CD8-positive, alpha-beta memory T cell (primary cell): ENCODE measurements at regions not wholly inside any gene's neighbourhood (a gene's known extent, or its start where the extent isn't known, plus 50 kb on each side); places are given as distances from the start of the nearest gene placed in this dataset.

Experiments
- CTCF ChIA-PET: fragments of 350-600 bp; sonication (Branson Sonifier 250); formaldehyde crosslinking; loops from one replicate; lab custom pipeline; 2021; ENCODE audit warnings: antibody characterized with exemption; lab: Charles Lee
- POLR2A ChIA-PET: fragments of 350-600 bp; sonication (Branson Sonifier 250); formaldehyde crosslinking; loops from one replicate; lab custom pipeline; 2021; ENCODE audit warnings: antibody characterized with exemption; lab: Charles Lee
- DNase-seq, 5 donors: peaks; one replicate each; pipeline versions ENCODE4 v3.0.0 to v3.0.0-alpha.2; 2020 to 2022; ENCODE audit warnings: mixed read lengths in 1 of 5
- H3K27ac ChIP-seq: one replicate; pipeline ENCODE4 v1.7.0; 2013; ENCODE audit warnings: low read depth, mild to moderate bottlenecking, low read length, moderate library complexity
- H3K27me3 ChIP-seq: 2 replicates; pipeline ENCODE4 v1.7.0; 2013; ENCODE audit warnings: low read length, mild to moderate bottlenecking; ENCODE audit not compliant: insufficient read depth, poor library complexity, severe bottlenecking
- H3K36me3 ChIP-seq: 2 replicates; pipeline ENCODE4 v1.7.0; 2013; ENCODE audit warnings: mild to moderate bottlenecking, low read length, moderate library complexity; ENCODE audit not compliant: insufficient read depth
- H3K4me1 ChIP-seq: 2 replicates; pipeline ENCODE4 v1.7.0; 2013; ENCODE audit warnings: mild to moderate bottlenecking, low read length, moderate library complexity; ENCODE audit not compliant: insufficient read depth
- H3K4me3 ChIP-seq: 2 replicates; pipeline ENCODE4 v1.7.0; 2013; ENCODE audit warnings: mild to moderate bottlenecking, low read length
- H3K9me3 ChIP-seq: 2 replicates; pipeline ENCODE4 v1.7.0; 2013; ENCODE audit warnings: mild to moderate bottlenecking, low read length
- H3K27ac Mint-ChIP-seq, 8 donors: one replicate each; pipeline ENCODE4 v1.8.0; 2020 to 2021; ENCODE audit warnings: mixed read lengths in 8 of 8, mild to moderate bottlenecking in 6 of 8, inconsistent platforms in 3 of 8, moderate library complexity in 3 of 8
- H3K27me3 Mint-ChIP-seq, 2 donors: one replicate each; pipeline ENCODE4 v1.8.0; 2020 to 2021; ENCODE audit warnings: mixed read lengths in 2 of 2, mild to moderate bottlenecking in 1 of 2, moderate library complexity in 1 of 2
- H3K36me3 Mint-ChIP-seq, 3 donors: one replicate each; pipeline ENCODE4 v1.8.0; 2020 to 2021; ENCODE audit warnings: mixed read lengths in 3 of 3, inconsistent platforms in 1 of 3, mild to moderate bottlenecking in 1 of 3
- H3K4me1 Mint-ChIP-seq, 3 donors: one replicate each; pipeline ENCODE4 v1.8.0; 2020 to 2021; ENCODE audit warnings: mixed read lengths in 3 of 3, inconsistent platforms in 1 of 3, mild to moderate bottlenecking in 1 of 3
- H3K4me3 Mint-ChIP-seq, 7 donors: one replicate each; pipeline ENCODE4 v1.8.0; 2020 to 2021; ENCODE audit warnings: mixed read lengths in 7 of 7, mild to moderate bottlenecking in 6 of 7, moderate library complexity in 4 of 7, inconsistent platforms in 2 of 7
- H3K9me3 Mint-ChIP-seq, 5 donors: one replicate each; pipeline ENCODE4 v1.8.0; 2020 to 2022; ENCODE audit warnings: mixed read lengths in 5 of 5, mild to moderate bottlenecking in 3 of 5, moderate library complexity in 2 of 5, inconsistent platforms in 1 of 5

DNA sequence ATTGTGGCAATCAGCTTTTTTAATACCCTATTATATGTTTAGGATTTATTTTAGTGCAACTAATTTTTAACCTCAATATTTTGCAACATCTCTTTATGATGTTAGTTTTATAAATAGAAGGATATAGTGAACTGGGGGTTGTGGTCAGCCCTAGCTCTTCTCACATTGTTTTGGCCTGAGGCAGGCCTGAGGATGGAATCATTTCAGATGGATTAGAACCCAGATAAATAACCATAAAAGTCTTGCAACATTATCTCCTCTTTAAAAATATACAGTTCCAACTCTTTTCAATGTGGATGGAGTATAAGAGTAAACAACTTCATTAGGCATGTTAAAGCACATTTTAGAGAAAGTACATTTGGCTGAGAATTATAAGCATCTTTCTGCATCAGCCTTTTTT is 522.7 kb downstream of the NR2F1-AS1 start:
- CTCF ChIA-PET: no interaction called here
- POLR2A ChIA-PET: no interaction called here
- H3K27ac Mint-ChIP-seq: no peak overlapping the region
- no peaks in the 10 kb centered on the region for H3K4me1 Mint-ChIP-seq
- H3K4me3 Mint-ChIP-seq: no peak overlapping the region
- DNase-seq: no peak
- H3K9me3 ChIP-seq: no peaks in the 10 kb centered on the region
- H3K36me3 Mint-ChIP-seq: no peaks in the 10 kb centered on the region
- H3K4me1 ChIP-seq: no peaks in the 10 kb centered on the region
- H3K9me3 Mint-ChIP-seq: peaks cover 0 to 6% (median 0%) of the 10 kb centered on the region in 5 donors
- no peak overlapping the region for H3K4me3 ChIP-seq
- no peaks in the 10 kb centered on the region for H3K36me3 ChIP-seq
- H3K27ac ChIP-seq: no peak overlapping the region
- no peaks in the 10 kb centered on the region for H3K27me3 Mint-ChIP-seq
- no peaks in the 10 kb centered on the region for H3K27me3 ChIP-seq

DNA sequence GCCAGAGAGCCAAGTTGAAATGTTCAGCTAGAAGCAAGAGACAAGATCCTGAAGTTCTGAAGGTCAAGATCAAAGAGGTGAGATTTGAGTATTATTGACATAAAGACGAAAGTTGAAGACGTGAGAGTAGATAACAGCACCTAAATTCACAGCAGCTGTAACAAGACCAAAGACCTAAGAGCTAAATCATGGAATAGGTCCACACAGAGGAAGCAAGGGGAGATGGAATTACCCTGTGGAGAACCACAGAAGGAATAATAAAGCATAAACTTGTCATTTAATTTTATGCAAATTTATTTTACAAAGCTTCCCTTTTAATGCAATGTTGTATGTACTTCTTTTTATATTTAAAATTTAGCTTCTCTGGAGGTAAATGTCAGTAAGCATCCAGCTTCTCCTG is 523.7 kb downstream of the NR2F1-AS1 start:
- CTCF ChIA-PET: no interaction called here
- Histone ChIP-seq H3K9me3 (no peaks in the 10 kb centered on the region), H3K4me1 (no peaks in the 10 kb centered on the region), H3K36me3 (no peaks in the 10 kb centered on the region), H3K4me3 (no peak overlapping the region), H3K27ac (no peak overlapping the region), H3K27me3 (no peaks in the 10 kb centered on the region)
- H3K27me3 Mint-ChIP-seq: no peaks in the 10 kb centered on the region
- DNase-seq: no peak
- H3K4me1 Mint-ChIP-seq: no peaks in the 10 kb centered on the region
- H3K27ac Mint-ChIP-seq: no peak overlapping the region
- H3K9me3 Mint-ChIP-seq: peaks cover 0 to 6% (median 0%) of the 10 kb centered on the region in 5 donors
- H3K36me3 Mint-ChIP-seq: no peaks in the 10 kb centered on the region
- POLR2A ChIA-PET: no interaction called here
- no peak overlapping the region for H3K4me3 Mint-ChIP-seq

DNA sequence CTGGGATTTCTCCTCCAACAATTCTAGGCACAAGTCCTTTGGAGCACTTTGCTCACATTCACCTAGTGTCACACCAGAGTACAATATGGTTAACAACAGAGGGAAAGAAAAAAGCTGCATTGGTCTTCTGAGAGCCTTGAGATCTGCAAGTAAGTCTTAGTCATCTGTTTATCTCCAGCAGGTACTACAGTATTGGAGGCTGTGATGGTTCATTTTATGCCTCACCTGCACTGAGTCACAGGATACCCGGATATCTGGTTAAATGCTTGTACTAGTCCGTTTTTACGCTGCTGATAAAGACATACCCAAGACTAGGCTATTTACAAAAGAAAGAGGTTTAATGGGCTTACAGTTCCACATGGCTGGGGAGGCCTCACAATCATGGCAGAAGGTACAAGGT is 525.0 kb downstream of the NR2F1-AS1 start:
- CTCF ChIA-PET: no interaction called here
- Histone ChIP-seq H3K36me3 (no peaks in the 10 kb centered on the region), H3K27me3 (no peaks in the 10 kb centered on the region), H3K27ac (no peak overlapping the region), H3K4me1 (no peaks in the 10 kb centered on the region), H3K9me3 (no peaks in the 10 kb centered on the region), H3K4me3 (no peak overlapping the region)
- Mint-ChIP-seq H3K36me3 (no peaks in the 10 kb centered on the region), H3K27ac (no peak overlapping the region), H3K27me3 (no peaks in the 10 kb centered on the region), H3K4me3 (no peak overlapping the region), H3K9me3 (peaks cover 0 to 6% (median 0%) of the 10 kb centered on the region in 5 donors), H3K4me1 (no peaks in the 10 kb centered on the region)
- DNase-seq: no peak
- POLR2A ChIA-PET: no interaction called here

DNA sequence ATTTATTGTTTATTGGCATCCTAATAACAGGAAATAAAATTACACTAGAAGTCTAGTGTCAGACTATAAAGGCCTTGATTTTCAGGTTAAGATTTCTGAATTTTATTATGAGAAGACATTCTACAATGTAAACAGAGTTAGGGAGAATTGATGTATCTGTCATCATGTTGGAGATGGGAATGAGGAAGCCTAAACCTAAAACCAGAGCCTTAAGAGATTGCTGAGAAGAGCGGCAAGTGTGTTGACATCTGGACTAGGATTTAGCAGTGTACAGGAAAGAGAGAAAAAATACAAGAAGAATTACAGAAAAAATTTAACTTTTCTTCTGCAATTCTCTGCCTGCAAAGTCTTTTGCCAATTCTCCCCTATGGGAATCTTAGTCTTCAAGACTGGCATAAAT is 525.5 kb downstream of the NR2F1-AS1 start:
- ChIA-PET POLR2A (no interaction called here), CTCF (no interaction called here)
- Mint-ChIP-seq H3K4me1 (no peaks in the 10 kb centered on the region), H3K36me3 (no peaks in the 10 kb centered on the region), H3K9me3 (peaks cover 0 to 6% (median 0%) of the 10 kb centered on the region in 5 donors), H3K4me3 (no peak overlapping the region), H3K27me3 (no peaks in the 10 kb centered on the region), H3K27ac (no peak overlapping the region)
- Histone ChIP-seq H3K9me3 (no peaks in the 10 kb centered on the region), H3K36me3 (no peaks in the 10 kb centered on the region), H3K4me3 (no peak overlapping the region), H3K27ac (no peak overlapping the region), H3K27me3 (no peaks in the 10 kb centered on the region), H3K4me1 (no peaks in the 10 kb centered on the region)
- no peak for DNase-seq

DNA sequence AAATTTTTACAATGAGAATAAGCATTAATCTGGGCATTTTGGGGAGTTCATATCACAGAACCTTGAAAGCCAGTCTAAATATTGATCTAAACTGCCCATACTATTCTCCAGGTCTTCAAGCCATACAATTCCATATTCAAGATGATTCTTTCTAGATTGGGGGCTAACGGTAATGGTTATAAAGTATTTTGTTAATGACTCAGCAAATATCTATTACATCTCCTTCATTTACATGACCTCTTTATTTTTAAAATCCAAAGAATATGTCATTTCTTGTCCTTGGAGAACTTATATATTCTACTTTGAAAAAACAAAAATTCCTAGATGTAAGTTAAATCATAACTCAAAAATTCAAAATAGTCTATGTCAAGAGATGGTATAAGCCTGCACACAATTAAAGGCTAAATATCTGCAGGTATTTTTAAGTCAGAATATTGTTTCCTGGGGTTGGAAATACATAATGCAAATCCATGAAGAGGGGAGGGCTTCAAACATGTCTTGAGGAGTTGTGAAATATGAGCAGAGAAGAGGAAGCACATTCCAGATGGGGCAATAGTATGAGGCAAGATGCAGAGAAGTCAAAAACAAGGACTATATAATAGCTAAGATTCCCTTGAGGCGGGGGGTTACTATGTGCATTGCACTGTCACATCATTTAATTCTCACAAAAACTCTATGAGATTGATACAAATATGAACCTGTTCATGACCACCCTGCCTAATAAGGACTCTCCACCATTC is 526.4 kb downstream of the NR2F1-AS1 start:
- no peaks in the 10 kb centered on the region for H3K27me3 ChIP-seq
- no peaks in the 10 kb centered on the region for H3K36me3 Mint-ChIP-seq
- H3K9me3 Mint-ChIP-seq: peaks cover 0 to 6% (median 0%) of the 10 kb centered on the region in 5 donors
- H3K4me3 Mint-ChIP-seq: no peak overlapping the region
- no peak overlapping the region for H3K4me3 ChIP-seq
- CTCF ChIA-PET: no interaction called here
- H3K27me3 Mint-ChIP-seq: no peaks in the 10 kb centered on the region
- no peaks in the 10 kb centered on the region for H3K4me1 ChIP-seq
- H3K9me3 ChIP-seq: no peaks in the 10 kb centered on the region
- H3K36me3 ChIP-seq: no peaks in the 10 kb centered on the region
- POLR2A ChIA-PET: no interaction called here
- no peaks in the 10 kb centered on the region for H3K4me1 Mint-ChIP-seq
- DNase-seq: no peak
- no peak overlapping the region for H3K27ac ChIP-seq
- peak overlapping the region in 1 of 8 donors; percentile 41 for H3K27ac Mint-ChIP-seq

DNA sequence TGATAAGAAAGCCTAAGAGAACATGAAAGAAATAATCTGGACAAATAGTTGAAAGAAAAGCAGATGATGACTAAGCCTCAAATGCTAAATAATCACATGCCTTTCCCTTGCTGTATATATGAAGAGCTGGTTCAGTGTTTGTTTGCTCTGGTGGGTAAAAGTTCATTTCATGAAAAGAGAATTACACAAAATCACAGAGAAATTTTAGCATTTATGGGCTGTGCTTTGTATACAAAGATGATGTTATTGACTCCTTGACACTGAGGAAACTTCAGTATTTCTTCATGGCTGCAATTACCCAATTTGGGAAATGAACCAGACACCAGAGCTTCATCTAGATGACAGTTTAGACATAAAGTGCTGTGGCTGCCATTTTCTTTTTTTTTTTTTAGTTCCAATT is 527.2 kb downstream of the NR2F1-AS1 start:
- H3K36me3 ChIP-seq: no peaks in the 10 kb centered on the region
- Mint-ChIP-seq H3K4me3 (no peak overlapping the region), H3K27ac (no peak overlapping the region), H3K4me1 (no peaks in the 10 kb centered on the region), H3K27me3 (no peaks in the 10 kb centered on the region), H3K9me3 (peaks cover 0 to 6% (median 0%) of the 10 kb centered on the region in 5 donors), H3K36me3 (no peaks in the 10 kb centered on the region)
- no peaks in the 10 kb centered on the region for H3K4me1 ChIP-seq
- POLR2A ChIA-PET: no interaction called here
- no peak overlapping the region for H3K4me3 ChIP-seq
- no peak overlapping the region for H3K27ac ChIP-seq
- CTCF ChIA-PET: no interaction called here
- H3K9me3 ChIP-seq: no peaks in the 10 kb centered on the region
- no peak for DNase-seq
- H3K27me3 ChIP-seq: no peaks in the 10 kb centered on the region

DNA sequence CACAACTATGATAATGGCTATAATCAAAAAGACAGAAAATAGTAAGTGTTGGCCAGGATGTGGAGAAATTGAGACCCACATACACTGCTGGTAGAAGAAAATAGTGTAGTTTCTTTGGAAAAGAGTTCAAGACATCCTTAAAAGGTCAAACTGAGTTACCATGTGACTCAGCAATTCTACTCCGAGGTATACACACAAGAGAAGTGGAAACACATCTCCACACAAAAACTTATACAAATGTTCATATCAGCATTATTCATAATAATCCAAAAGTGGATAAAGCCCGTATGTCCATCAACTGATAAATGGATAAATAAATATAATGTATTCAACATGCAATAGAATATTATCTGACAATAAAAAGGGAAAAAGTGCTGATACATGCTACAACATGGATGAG is 532.2 kb downstream of the NR2F1-AS1 start:
- Mint-ChIP-seq H3K27me3 (no peaks in the 10 kb centered on the region), H3K4me3 (no peak overlapping the region), H3K4me1 (no peaks in the 10 kb centered on the region), H3K36me3 (no peaks in the 10 kb centered on the region), H3K9me3 (no peaks in the 10 kb centered on the region), H3K27ac (no peak overlapping the region)
- ChIA-PET POLR2A (no interaction called here), CTCF (no interaction called here)
- no peaks in the 10 kb centered on the region for H3K9me3 ChIP-seq
- H3K27me3 ChIP-seq: no peaks in the 10 kb centered on the region
- H3K27ac ChIP-seq: no peak overlapping the region
- no peaks in the 10 kb centered on the region for H3K36me3 ChIP-seq
- DNase-seq: no peak
- no peak overlapping the region for H3K4me3 ChIP-seq
- H3K4me1 ChIP-seq: no peaks in the 10 kb centered on the region

DNA sequence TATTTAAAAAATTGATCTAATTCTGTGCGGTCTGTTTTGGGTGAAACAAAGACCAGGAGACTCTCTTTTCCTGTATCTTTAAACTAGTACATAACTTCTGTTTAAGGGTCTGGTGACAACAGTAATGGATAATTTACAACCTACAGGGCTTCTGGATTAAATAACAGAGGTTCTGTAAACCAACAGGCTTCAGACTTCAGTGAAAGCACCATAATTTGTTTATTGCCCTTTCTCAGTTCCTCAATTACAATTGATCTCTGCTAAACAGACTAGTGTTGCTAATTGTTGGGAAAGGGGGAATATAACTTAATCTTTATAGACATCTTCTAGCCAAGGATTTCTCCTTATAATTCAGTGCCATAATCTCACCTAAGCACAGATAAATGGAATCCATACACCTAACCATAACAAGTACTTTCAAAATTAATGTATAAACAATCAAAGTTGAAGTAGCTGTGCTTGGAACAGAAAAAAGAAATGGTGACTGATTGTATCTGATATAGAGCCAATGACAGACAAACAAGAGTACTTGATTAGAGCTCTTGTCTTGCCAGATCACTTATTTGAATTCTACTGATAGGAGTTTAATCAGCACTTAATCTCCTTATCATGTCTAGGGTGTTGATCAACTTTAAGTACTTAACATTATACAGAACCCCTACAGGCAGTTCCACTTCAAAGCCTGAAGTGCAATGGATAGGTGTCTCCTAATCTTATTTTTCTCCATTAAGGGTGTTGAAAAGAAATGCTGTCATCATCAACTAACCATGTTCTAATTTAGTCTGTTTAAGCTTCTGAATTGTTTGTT is 536.0 kb downstream of the NR2F1-AS1 start:
- Mint-ChIP-seq H3K9me3 (no peaks in the 10 kb centered on the region), H3K27me3 (no peaks in the 10 kb centered on the region), H3K36me3 (no peaks in the 10 kb centered on the region), H3K4me3 (no peak overlapping the region), H3K4me1 (no peaks in the 10 kb centered on the region), H3K27ac (no peak overlapping the region)
- Histone ChIP-seq H3K4me1 (no peaks in the 10 kb centered on the region), H3K27me3 (no peaks in the 10 kb centered on the region), H3K4me3 (no peak overlapping the region), H3K36me3 (no peaks in the 10 kb centered on the region), H3K27ac (no peak overlapping the region), H3K9me3 (no peaks in the 10 kb centered on the region)
- ChIA-PET CTCF (no interaction called here), POLR2A (no interaction called here)
- DNase-seq: no peak
